ENCODE measurements at regions not wholly inside any gene's neighbourhood (a gene's known extent, or its start where the extent isn't known, plus 50 kb on each side); places are given as distances from the start of the nearest gene placed in this dataset.

GRCh38 chr7:374706-375311 lies 84.8 kb downstream of the FOXL3 start:
- no peak overlapping the region for H4K91ac ChIP-seq (ENCODE audit: insufficient read length, low read depth, low read length)
- no peak overlapping the region for H2BK20ac ChIP-seq (ENCODE audit: low read depth, low read length, poor library complexity, severe bottlenecking)
- no peak overlapping the region for H4K5ac ChIP-seq (ENCODE audit: insufficient read length, low read depth, low read length)
- H3K9me3 Mint-ChIP-seq, result no peaks in the 10 kb centered on the region; a peak in 2 of 5 replicates
- H3K23ac ChIP-seq (ENCODE audit: insufficient read length, low read depth, low read length), result no peak overlapping the region
- no peak overlapping the region; a peak in 1 of 7 replicates for H3K27ac Mint-ChIP-seq
- H3K27me3 Mint-ChIP-seq (ENCODE audit: low read depth), result peaks cover 15% of the 10 kb centered on the region
- no peak overlapping the region for H2BK15ac ChIP-seq (ENCODE audit: low read depth, low read length)
- H3K79me1 ChIP-seq (ENCODE audit: insufficient read depth, low read depth, low read length, poor library complexity, severe bottlenecking), result no peaks in the 10 kb centered on the region
- H3K14ac ChIP-seq (ENCODE audit: insufficient read depth, low read length), result no peak overlapping the region; the same call in 1 of the 2 replicates
- H3K4me3 Mint-ChIP-seq, result no peak overlapping the region
- no peak overlapping the region for H3T11ph ChIP-seq (ENCODE audit: low read length)
- H4K20me1 ChIP-seq (ENCODE audit: control insufficient read depth, insufficient read depth, insufficient read length), result no peaks in the 10 kb centered on the region
- peak; percentile 22 for DNase-seq
- H2BK120ac ChIP-seq (ENCODE audit: low read depth, low read length, poor library complexity, severe bottlenecking), result no peak overlapping the region
- no peaks in the 10 kb centered on the region for H3K9me3 ChIP-seq (ENCODE audit: control insufficient read depth, low read depth, low read length)
- no peak overlapping the region for H4K8ac ChIP-seq (replicated peaks; ENCODE audit: insufficient read length, low read depth, low read length)
- H3K18ac ChIP-seq (ENCODE audit: insufficient read length, low read depth, low read length), result no peak overlapping the region
- H3K27ac ChIP-seq (ENCODE audit: insufficient read length, low read depth, low read length), result no peak overlapping the region
- peaks cover 2% of the 10 kb centered on the region for H3K23me2 ChIP-seq (ENCODE audit: insufficient read length, low read depth, low read length, poor library complexity, severe bottlenecking)
- no peak overlapping the region for H2AK5ac ChIP-seq (ENCODE audit: insufficient read length, low read length)
- H3K4me1 ChIP-seq (ENCODE audit: insufficient read depth, low read length), result no peaks in the 10 kb centered on the region
- H3K4me2 ChIP-seq (ENCODE audit: insufficient read depth, insufficient read length, low read length), result no peak overlapping the region
- no peak overlapping the region for H3K56ac ChIP-seq (ENCODE audit: insufficient read length, low read depth, low read length)
- peaks cover 0 to 1% (median 0%) of the 10 kb centered on the region in 3 experiments; a peak in 1 of 7 replicates for H3K36me3 Mint-ChIP-seq (ENCODE audit: insufficient read depth in 1 of 3, low read depth in 3 of 3)
- H3K79me2 ChIP-seq (ENCODE audit: insufficient read depth, low read length), result no peaks in the 10 kb centered on the region
- peaks cover 2 to 21% of the 10 kb centered on the region in 2 experiments; a peak in 3 of 4 replicates for H3K4me1 Mint-ChIP-seq
- H2BK5ac ChIP-seq (ENCODE audit: insufficient read length, low read length), result no peak overlapping the region
- no peak overlapping the region for H2AFZ ChIP-seq (ENCODE audit: low read length)
- no peak overlapping the region for H2BK12ac ChIP-seq (ENCODE audit: insufficient read length, low read depth, low read length)
- H3K27me3 ChIP-seq (ENCODE audit: insufficient read depth, low read length), result no peaks in the 10 kb centered on the region
- WGBS (ENCODE audit: extremely low coverage, insufficient read length, low lambda C conversion rate), result no CpG with 5 or more reads among the region's 31 CpGs
- TF ChIP-seq CTCF (conservative IDR thresholded peaks at IDR 0.05), result no peak
- no peak overlapping the region for H3K4ac ChIP-seq (ENCODE audit: low read depth, low read length)
- no peak overlapping the region for H3K9ac ChIP-seq (ENCODE audit: extremely low read depth, insufficient read length, low read length)
